ENCODE measurements at regions not wholly inside any gene's neighbourhood (a gene's known extent, or its start where the extent isn't known, plus 50 kb on each side); places are given as distances from the start of the nearest gene placed in this dataset.
"Not testable (repeated sequence)": the region's sequence is repeated elsewhere in the genome, so short reads cannot be mapped to it uniquely, and the experiment has no call there.

DNA sequence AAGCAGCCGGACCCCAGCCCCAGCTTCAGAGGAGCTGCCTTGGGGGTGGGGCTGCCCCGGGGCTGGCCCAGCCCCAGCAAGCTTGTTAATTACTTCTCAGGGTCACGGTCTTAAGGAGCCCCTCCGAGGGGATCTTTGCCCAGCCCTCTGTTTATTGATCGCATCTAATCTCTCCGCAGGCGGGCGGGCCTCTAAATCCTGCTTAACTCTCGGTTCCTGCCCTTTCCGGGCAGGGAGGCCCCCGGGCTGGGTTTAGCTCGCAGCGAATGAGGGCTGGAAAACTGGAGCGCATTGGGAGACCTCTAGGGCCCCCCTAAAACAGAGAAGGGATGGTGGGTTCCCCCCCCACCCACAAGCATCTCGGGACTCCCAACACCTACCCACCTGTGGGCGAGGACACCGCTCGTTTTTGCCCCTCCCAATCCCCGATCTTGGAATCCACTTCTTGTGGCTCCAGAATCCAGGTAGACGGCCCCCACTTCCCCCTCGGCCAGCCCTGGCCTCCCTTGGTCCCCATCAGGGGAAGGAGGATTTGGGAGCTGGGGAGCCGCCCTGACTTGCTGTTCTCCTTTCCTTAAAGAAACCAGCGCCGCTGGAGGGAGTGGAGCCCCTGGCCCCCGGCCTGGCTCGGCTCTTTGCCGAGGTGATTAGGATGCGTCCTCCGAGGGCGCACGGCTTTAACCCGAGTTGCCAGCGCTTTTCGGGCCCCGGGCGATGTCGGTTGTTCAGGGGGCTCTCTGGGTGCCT lies 59.5 kb upstream of the ADGRL1 start:
- no peak overlapping the region for H3K4me3 ChIP-seq (ENCODE audit: low read depth, low read length)
- no peak for TF ChIP-seq CTCF (IDR thresholded peaks at IDR 0.05; ENCODE audit: borderline replicate concordance, insufficient read depth, low read depth, low read length)

DNA sequence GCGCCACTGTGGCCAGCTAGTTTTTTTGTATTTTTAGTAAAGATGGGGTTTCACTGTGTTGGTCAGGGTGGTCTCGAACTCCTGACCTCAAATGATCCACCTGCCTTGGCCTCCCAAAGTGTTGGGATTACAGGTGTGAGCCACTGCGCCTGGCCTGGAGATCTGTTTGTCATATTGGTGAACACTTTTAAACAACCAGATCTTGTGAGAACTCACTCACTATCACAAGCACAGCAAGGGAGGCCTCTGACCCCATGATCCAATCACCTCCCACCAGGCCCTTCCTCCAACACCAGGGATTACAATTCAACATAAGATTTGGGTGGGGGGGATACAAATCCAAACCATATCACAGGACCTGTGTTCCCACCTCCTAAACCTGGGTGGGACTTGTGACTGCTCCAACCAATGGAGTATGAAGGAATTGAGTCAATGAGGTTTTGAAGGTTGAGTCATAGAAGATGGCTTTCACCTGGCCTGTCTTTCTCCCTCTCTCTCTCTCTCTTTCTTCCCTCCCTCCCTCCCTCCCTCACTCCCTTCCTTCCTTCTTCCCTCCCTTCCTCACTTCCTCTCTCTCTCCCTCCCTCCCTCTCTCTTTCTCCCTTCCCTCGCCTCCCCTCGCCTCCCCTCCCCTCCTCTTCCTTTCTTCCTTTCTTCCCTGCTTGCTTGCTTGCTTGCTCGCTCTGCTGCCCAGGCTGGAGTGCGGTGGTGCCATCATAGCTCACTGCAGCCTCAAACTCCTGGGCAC lies 50.1 kb upstream of the ADGRL1 start:
- H3K4me3 ChIP-seq (ENCODE audit: low read depth, low read length), result not testable (repeated sequence)

All from GM12875 (cell line).